Brain pericyte (primary cell): ENCODE measurements at regions not wholly inside any gene's neighbourhood (a gene's known extent, or its start where the extent isn't known, plus 50 kb on each side); places are given as distances from the start of the nearest gene placed in this dataset.
"Not testable (repeated sequence)": the region's sequence is repeated elsewhere in the genome, so short reads cannot be mapped to it uniquely, and the experiment has no call there.

Source experiments
- DNase-seq: peaks from one replicate; pipeline ENCODE4 v3.0.0-alpha.2; 2012; ENCODE audit warnings: low read depth, low spot score

GRCh38 chr20:19026121-19026878 is 186.1 kb upstream of the SLC24A3 start:
- no peak for DNase-seq

GRCh38 chr20:19026901-19027644 is 185.4 kb upstream of the SLC24A3 start:
- no peak for DNase-seq

DNA sequence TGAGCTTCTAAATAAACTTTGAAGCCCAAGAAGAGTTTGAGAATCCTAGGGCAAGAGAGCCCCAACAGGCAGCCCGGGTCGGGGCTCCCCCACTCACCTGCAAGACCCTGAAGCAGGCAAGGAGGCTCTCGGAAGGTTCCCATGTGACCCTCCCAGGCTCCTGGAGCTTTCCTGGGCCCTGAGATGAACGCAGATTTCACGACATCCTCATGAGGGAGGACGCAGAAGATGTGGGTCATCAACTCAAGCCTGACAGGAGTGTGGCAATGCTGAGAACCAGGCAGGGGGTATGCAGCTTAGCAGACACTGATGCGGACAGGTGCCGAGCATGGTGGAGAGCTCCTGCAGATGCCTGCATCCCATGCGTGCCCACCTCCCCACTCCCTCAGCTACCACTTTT is 184.5 kb upstream of the SLC24A3 start:
- DNase-seq: no peak

GRCh38 chr20:19041787-19042186 is 170.7 kb upstream of the SLC24A3 start:
- no peak for DNase-seq

DNA sequence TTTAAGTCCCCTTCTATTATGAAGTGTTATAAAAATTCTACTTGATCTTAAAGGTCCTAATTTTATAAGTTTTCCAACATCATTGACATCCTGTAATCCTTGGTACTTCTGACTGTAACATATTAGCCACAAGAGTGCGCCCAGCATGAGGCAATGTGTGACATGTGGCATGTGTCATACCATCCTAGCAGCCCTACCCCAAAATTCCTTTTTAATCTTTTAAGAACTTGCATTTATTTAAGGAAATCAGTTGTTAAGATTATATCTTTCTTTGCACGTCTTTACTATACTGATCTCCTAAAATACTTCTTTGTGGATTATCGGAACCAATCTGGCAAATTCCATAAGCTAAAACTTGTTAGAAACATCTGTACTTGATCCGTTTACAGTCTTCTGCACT is 167.1 kb upstream of the SLC24A3 start:
- no peak for DNase-seq

- DNase-seq: no peak
Observed at GRCh38 chr20:19047040-19047950, 165.1 kb upstream of the SLC24A3 start.

- DNase-seq: peak; percentile 3
Observed at GRCh38 chr20:19047951-19048296, 164.5 kb upstream of the SLC24A3 start.

- DNase-seq: no peak
Observed at GRCh38 chr20:19048995-19049501, 163.4 kb upstream of the SLC24A3 start.

DNA sequence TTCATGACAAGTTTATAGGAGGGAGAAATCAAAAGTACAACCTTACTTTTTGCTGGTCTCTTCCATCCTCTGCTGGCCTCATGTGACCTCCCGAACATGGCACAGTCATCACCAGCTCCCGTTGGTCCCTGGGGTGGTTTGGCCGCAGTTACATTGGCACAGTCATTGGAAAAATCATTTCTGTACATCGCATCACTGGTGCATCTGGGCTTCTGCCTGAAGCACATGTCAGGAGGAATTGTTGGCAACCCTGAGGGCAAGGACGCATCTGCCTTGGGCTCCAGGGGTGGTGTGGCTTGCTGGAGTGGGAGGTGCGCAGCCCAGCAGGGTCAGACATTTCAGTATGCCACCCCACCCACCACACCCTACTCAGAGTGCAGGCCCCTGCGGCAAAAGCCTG is 162.9 kb upstream of the SLC24A3 start:
- no peak for DNase-seq

DNA sequence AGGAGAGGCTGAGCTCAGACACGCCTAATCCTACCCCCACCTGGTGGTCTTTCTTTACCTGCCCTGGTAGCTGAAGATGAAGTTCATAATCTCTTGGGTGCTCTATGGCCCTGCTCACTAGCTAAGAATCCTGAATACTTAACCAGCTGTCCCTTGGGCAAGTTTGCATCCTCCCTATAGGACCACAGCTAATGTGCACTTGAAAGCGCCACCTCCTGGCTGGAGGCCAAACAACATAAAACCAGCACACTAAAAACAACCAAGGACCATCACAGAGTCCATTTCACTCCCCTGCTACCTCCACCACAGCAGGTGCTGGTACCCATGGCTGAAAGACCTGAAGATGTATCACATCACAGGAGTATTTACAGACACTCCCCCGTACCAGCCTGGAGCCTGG is 155.5 kb upstream of the SLC24A3 start:
- no peak for DNase-seq

- DNase-seq: not testable (repeated sequence)
Observed at GRCh38 chr20:19064788-19065187, 147.7 kb upstream of the SLC24A3 start.

DNA sequence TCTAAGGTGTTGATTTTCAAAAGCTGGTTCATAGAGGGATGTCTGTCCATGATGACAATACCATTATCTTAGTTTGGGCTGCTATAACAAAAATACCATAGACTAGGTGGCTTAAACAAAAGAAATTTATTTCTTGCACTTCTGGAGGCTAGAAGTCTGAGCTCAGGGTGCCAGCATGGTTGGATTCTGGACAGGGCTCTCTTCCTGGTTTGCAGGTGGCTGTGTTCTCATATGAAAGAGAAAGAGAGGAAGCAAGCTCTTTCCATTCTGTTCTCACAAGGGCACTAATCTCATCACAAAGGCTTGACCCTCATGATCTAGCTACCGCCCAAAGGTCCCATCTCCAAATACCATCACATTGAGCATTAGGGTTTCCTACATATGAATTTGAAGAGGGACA is 144.5 kb upstream of the SLC24A3 start:
- no peak for DNase-seq

GRCh38 chr20:19070026-19070425 is 142.4 kb upstream of the SLC24A3 start:
- DNase-seq: no peak

GRCh38 chr20:19070681-19071445 is 141.6 kb upstream of the SLC24A3 start:
- no peak for DNase-seq

- DNase-seq: no peak
Observed at GRCh38 chr20:19071446-19071725, 141.1 kb upstream of the SLC24A3 start.

- no peak for DNase-seq
Observed at GRCh38 chr20:19071902-19072498, 140.4 kb upstream of the SLC24A3 start.

DNA sequence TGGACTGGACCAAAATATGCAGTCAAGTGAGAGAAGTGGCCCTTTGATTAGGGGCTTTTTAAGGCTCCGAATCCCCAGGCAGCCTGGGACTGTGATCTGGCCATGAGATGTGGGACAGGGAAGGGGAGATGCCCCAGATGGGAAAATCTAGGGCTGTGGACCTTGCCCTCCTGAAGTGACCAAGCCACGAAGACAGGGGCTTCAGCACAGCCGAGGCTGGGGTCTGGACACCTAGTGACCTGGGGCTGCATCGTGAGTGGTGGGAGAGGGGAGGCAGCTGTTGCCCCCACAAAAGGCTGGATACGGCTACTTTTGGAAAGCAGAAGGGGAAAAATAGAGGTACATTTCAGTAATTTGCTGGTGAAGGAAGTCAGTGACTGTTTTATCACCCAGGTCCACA is 139.5 kb upstream of the SLC24A3 start:
- no peak for DNase-seq

- DNase-seq: no peak
Observed at GRCh38 chr20:19073584-19074218, 138.7 kb upstream of the SLC24A3 start.

DNA sequence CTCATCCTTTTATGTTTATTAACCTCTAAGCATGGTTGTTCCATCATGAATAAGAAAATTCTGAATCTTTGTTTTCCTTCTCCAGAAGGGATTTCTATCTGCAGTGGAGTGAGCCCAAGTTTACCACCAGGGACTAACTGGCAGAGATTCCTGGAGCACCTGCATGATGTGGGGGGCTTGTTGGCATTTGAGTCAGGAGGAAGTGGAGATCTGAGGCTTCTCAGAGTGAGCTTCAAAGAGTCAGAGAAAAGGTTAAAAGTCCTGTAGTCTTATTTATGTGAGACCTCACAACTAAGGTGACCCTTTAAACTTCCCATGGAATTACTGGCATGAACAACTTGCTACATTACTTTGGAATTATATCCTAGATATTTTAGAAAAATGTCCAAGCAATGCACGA is 138.1 kb upstream of the SLC24A3 start:
- no peak for DNase-seq

- DNase-seq: no peak
Observed at GRCh38 chr20:19074828-19075516, 137.5 kb upstream of the SLC24A3 start.
